Esophagus mucosa (tissue), 1 donor: ENCODE measurements at regions not wholly inside any gene's neighbourhood (a gene's known extent, or its start where the extent isn't known, plus 50 kb on each side); places are given as distances from the start of the nearest gene placed in this dataset.
"Not testable (repeated sequence)": the region's sequence is repeated elsewhere in the genome, so short reads cannot be mapped to it uniquely, and the experiment has no call there.

Source experiments
- ATAC-seq: fragments of 200-7000 bp; cut with Tn5 transposase; one replicate; pipeline ENCODE4 v1.9.1; 2020
- donor health status: DM: yes; HTN: yes; CAD: no.

DNA sequence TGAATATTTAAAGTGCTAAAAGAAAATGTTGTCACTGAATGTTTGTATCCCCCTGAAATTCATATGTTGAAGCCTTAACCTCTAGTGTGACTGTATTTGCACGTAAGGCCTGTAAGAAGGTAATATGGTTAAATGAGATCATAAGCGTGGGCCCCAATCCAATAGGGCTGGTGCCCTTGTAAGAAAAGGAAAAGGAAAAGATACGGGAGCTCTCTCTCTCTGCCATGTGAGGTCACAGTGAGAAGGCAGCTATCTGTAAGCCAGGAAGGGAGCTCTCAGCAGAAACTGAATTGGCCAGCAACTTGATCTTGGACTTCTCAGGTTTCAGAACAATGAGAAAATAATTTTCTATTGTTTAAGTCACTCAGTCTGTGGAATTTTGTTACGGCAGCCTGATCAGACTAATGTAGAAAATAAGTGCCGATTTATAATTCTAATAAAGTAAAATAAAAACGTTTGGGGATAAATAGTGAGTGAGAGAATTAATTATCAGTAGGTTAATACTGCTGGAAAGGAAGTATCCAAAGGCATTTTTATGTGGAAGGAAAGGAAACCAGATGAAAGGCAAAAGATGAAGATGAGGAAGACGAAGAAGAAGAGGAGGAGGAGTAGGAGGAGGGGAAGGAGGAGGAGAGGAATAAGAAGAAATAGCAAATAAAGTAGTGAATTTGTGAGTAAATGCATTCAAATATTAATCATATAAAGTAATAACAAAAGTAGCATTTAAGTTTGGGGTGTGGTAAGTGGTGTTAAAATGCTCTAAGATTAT, 188.5 kb upstream of the KRR1 start:
- ATAC-seq: no peak

DNA sequence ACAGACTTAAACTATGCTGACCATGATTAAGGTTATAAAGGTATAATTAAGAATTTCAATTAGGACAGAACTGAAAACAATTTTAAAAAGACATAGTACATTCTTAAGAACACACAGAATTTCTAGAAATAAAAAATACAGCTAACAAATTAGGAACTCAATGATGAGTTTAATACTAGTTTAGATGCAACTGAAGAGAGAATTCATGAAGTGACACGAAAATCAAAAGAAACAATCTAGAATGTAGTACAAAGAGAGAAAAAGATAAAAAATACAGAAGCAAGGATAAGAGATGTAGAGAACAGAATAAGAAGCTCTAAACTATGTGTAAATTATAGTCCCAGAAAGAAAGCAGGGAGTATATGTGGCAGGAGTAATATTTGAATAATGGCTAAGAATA, 187.8 kb upstream of the KRR1 start:
- no peak for ATAC-seq

DNA sequence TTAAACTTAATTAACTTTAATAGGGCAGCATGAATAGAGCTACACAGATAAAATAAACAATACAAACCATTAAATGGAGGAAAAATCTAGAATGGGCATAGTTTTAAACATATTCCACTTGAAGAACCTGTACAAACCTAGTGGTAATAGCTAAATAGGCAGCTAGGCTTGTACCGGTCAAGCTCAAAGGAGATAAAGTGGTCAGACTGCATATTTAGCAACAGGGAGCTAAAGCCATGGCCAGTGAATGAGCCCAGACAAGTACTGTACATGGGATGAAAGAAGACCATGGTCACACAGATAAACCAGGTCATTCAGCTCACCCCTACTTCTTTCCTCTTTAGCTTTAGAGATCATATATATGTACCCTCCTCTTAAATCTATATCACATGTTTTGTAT, 186.6 kb upstream of the KRR1 start:
- peak; percentile 31 for ATAC-seq

DNA sequence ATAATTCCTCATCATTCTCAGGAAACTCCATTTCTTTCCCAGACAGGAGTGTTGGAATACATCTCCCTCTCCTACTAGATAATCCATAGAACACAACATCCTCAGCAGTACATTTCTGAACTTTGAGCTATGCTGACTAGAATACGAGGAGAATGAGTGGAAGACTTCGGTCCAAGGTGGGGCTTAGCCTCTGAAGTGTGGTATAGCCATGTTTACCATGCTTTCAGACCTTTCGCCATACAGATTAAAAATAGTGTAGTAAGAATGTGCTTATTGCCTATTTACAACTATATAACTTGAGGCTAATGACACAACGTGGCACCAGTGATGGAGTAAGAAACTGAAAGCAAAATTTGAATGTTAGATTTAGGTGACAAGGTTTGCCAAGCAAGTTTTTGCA, 184.5 kb upstream of the KRR1 start:
- ATAC-seq: no peak

DNA sequence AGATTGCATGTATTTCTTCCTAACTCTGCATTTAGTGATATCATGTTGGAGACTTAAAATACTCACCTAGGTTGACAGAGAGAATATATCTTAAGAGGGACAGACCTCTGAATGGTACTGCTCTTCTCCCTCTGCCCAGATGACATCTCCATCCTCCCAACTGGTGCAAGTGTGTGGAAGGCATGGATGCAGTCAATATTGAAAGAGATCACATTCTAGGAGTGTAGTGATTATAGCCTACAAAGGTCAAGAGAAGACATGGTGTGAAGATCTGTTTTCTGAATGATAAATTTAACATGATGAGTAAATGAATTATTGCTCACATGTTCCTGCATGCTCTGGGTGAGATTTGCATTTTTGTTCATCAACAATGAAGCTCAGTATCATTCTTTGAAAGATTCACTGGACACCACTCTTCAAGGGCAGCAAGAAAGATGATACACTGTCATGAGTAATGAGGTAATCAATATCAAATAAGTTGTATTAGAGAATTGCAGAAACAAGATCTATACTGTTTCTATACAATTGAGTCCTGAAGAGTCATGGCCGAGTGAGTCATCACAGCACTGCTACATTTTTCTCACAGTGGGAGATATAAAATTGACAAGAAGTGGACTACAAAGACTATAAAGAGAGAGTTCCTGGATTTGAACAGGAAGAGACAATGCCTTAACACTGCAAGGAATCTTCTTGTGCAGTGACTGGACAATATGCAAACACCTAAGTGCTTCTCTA, 183.3 kb upstream of the KRR1 start:
- ATAC-seq: no peak

DNA sequence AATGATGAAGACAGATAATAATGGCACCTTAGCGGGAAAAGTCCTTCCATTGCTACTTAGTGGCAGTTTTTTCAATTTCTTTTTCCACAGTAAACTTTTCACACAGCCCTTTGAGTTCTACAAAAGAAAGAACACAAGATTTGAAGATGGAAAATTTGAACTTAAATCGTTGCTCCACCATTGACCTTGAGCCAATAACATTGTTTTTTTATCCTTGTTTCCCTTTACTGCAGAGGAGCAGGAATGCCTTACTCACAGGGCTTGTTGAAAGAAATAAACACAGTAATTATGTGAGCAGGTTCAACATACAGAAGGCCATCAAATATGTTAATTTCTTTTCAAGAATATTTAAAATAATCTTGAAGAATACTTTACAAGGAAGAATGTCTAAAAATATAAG, 181.5 kb upstream of the KRR1 start:
- no peak for ATAC-seq

DNA sequence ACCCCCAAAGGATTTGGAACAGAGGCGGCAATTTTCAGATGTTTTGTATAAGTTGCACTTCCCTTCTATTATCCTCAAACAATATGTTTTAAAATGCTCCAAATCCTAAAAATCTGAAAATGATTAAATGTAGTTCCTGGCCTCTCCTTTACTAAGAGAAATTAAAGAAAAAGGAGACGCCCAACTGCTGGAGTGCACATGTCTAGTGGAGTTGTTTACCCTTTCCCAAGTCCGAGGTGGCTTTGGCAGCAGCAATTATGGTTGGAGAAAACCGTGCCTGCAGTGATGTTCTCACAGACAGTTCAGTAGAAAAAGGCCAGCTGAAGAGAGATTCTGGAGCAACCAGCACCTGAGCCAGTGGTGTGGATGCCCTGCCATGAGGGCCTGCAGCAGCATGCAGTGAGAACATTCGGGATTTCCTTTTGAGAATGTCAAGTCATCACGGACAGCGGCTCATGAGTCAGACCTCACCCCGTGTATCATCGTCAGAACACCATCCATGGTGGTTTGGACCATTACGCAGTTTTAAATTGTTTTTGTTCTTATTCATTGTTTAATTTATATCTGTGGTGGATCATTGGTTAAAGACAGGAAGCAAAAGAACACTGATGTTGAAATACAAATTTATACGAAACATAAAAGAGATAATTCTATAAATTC, 179.0 kb upstream of the KRR1 start:
- peak; percentile 99 for ATAC-seq

DNA sequence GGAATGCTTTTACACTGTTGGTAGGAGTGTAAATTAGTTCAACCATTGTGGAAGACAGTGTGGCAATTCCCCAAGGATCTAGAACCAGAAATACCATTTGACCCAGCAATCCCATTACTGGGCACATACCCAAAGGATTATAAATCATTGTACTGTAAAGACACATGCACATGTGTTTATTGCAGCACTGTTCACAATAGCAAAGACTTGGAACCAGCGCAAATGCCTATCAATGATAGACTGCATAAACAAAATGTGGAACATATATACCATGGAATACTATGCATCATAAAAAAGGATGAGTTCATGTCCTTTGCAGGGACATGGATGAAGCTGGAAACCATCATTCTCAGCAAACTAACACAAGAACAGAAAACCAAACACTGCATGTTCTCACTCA, 174.8 kb upstream of the KRR1 start:
- ATAC-seq: not testable (repeated sequence)

DNA sequence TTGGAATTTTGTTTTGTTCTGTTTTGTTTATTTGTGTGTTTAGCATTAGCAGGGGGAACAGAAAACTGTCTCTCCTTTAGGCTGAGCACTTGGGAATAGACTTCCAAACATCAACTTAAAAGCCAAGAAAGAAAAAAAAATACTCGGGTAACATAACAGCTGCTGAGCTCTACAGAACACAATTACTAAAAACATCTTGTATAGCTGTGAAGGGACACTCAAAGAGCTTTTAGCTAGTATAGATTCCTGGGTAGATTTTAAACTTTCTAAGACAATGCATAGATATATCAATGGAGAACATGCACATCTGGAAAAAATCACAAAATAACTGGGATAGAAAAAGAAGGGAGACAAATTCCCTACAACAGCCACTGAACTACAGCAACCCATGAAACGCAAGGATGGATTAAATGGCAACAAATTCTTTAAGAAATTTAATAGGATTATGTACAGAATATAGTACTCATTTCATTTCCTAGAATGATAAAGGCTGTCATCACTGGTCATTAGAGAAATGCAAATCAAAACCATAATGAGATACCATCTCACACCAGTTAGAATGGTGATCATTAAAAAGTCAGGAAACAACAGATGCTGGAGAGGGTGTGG, 174.3 kb upstream of the KRR1 start:
- no peak for ATAC-seq

DNA sequence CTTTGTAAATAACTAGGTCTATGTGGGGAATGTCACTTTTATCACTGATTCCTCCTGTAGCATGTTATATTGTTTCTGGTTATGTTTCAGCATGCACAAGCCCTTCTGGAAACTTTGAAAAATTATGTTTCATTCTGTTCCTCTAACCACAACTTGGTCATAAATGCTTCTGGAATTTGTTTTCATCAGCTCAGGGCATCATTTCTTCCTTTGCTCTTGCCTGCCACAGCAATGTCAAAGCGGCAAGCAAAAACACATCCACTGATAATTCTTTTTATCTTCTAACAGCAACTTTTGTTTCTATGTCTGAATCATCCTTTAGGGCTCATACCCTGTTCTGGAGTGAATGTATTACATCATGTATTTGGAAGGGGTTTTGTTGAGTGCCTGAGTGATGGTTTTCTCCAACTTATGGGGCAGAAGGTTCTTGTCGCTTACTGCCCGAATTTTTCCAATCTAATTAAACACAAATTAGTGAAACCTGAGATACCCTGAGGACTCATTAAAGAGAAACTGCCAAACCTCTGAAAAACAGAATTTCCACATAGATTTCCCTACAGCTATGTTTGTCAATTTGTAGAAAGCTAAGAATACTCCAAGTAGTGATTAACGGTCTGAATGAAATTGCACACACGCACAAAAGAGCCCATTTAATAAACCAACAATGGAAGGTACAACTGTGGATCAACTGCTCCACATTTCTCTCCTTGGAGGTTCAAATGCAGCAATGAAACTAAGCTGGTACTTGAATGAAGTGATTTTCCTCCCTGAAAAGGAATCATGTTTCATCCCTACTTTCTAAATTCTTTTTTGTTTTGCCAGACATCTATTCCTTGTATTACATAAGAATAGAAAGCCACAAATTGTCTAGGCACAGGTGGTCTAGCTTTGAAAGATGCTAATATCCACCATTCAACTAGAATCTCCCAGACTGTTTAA, 173.5 kb upstream of the KRR1 start:
- peak; percentile 65 for ATAC-seq

DNA sequence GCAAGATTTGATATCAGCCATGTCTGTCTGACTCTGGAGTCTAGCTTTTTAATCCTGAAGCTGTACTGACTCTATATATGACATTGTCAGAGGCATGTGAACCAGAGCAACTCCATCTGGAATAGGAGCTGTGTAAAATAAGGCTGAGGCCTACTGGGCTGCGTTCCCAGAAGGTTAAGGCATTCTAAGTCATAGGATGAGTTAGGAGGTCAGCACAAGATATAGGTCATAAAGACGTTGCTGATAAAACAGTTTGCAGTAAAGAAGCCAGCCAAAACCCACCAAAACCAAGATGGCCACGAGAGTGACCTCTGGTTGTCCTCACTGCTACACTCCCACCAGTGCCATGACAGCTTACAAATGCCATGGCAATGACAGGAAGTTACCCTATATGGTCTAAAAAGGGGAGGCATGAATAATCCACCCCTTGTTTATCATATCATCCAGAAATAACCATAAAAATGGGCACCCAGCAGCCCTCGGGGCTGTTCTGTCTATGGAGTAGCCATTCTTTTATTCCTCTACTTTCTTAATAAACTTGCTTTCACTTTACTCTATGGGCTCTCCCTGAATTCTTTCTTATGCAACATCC, 172.7 kb upstream of the KRR1 start:
- ATAC-seq: not testable (repeated sequence)

DNA sequence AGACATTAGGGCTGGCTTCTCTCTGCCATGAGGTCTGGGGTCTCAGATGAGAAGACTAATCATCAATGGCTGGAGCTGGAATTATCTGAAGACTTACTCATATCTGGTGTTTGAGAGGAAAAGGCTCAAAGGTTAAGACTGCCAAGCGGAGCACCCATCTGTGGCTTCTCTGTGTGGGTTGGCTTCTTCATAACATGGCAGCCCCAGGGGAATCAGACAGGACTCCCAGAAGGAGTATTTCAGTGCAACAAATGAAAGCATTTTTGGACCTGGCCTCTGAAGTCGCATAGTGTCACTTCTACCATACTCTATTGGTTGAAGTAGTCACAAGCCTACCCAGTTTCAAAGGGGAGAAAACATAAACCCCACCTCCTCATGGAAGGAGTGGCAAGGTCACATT, 171.8 kb upstream of the KRR1 start:
- no peak for ATAC-seq

DNA sequence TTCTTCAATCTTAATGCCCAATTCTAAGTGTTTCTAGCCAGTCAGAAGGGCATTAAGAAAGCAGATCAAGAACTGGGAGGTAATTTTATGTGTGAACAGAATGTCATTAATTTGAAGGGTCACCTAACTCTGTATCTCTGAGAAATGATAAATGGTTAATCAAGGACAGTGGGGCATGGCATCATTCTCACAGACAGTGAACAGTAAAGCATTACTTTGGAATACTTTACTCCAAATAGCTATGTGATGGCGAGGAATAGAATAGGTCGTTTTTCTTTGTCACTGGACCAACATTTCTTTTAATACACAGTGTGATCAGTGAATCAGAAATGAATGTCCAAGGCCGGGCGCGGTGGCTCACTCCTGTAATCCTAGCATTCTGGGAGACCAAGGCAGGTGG, 166.1 kb upstream of the KRR1 start:
- ATAC-seq: no peak

DNA sequence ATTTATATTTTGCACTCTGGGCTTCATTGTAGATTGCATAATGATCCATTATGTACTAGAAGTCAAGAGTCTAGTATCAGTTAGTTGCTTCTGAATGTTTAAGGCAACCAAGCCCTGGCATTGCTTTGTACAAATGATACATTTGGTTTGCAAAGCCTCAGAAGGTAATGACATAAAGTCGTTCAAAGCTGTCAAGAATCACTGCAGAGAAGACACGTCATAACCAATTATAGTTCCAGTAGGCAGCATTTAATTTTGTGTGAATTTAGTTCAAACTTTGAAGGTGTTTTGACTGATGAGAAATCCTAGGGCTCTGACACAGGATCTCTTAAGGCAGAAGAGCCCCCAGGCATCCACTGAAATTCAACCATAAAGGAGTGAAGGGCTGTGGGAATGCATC, 163.0 kb upstream of the KRR1 start:
- ATAC-seq: no peak

DNA sequence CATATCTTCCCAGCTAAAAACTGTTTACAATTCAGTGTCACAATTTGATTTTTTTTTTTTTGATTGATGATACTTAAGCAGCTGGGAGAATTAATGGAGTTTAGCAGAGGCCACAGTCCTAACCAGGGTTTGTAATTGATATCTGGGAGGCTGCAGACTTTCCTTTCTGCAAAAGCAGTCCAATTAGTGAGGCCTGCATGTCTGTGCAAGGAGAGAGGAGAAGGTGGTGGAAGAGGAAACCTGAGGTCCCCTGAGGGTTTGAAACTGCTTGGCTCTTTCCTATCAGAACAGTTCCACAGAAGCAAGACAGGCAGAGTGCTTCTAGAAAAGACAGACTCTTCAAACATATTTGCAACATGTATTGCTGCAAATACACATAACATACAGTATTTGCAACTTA, 160.8 kb upstream of the KRR1 start:
- ATAC-seq: no peak

DNA sequence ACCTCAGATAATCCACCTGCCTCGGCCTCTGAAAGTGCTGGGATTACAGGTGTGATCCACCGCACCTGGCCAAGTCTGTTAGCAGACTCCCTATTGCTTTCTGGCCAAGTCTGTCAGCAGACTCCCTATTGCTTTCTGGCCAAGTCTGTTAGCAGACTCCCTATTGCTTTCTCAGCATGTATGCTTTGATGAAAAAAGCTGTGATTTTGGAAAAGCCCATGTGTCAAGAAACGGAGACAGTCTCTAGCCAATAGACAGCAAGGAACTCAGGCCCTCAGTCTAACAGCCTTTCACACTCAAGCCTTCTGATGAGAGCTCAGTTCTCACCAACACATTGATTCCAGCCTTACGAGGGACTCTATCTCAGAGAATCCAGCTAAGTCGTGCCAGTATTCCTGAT, 158.8 kb upstream of the KRR1 start:
- no peak for ATAC-seq

DNA sequence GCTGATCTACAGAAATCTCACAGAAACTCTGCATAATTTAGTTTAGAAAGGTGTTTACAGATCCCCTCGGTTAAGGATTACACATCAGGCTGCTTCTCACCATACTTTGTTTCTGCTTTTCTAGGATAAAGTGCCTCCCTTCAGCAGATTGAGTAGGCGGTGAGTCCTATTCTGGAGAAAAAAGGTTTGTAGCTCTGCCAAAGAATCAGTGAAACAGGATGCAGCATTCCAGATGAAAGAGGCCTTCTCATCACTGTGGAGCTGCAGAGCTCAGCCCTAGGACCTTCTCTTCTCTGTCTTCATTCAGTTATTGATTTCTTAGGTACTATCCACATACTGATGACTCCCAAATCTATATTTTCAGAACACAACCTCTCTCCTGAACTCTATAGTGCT, 155.5 kb upstream of the KRR1 start:
- no peak for ATAC-seq

DNA sequence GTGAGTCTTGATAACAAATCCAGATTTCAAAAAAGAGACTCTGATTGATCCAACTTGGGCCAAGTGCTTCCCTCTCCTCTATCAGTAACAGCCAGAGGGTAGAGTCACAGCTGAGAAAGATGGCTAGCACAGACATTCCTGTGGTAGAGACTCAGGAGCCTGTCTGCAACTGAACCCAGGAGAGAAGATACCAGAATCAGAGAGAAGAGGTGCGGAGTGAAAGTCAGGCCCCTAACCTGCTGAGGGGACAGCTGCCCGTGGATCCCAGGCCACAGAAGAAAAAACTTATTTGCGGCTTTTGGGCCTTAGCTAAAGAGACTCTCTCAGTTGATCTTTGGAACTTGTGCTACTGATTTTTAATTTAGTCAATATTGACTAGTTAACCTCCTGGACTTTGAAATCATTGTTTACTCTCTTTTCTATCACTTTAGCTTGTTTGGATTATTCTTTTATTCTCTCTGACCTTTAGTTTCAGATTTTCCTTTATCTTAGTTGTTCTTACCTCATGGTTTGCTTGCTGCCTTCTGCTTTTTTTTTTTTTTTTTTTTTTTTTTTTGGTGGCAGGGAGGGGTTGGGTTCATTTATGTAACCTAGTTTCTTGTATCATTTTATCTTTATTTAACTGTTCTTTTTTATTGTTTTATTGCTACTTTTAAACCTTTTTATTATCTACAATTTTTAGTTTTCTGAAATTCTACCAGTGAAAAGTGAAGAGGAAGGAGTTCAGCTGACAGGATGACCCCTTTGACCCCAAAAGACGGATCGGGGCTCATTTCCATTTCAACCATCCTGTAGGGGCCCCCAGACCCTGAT, 154.9 kb upstream of the KRR1 start:
- ATAC-seq: no peak

DNA sequence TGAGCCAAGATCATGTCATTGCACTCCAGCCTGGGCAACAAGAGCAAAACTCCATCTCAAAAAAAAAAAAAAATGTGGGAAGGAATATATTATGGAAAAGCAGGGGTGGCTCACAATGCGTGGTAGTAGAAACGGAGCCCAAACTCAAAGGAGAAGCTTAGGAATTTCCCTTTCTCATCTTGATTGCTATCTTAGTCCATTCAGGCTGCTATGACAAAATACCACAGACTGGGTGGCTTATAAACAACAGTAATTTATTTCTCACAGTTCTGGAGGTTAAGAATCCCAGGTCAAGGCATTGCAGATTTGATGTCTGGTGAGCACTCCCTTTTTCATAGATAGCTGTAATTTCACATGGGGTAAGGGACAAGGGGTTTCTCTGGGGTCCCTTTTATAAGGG, 153.8 kb upstream of the KRR1 start:
- no peak for ATAC-seq

DNA sequence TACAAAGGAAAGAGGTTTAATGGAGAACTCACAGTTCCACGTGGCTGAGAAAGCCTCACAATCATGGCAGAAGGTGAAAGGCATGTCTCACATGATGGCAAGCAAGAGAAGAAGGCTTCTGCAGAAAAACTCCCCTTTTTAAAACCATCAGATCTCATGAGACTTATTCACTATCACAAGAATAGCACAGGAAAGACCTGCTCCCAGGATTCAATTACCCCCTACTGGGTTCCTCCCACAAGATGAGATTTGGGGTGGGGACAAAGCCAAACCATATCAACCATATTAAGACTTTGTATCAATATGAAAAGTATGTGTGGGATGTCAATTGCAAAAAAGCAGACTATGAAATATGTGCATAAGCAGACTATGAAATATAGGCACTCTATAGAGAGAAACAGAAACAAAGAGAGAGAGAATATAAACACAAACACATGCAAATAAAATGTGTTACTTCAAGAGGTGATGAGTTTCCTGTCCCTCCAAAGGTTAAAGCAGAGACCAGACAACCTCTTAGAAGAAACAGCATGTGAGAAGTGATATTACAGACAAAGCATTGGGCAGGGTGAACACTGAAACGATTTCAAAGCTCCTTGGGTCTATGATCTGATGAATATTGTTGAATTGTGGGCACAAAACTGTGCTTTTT, 151.2 kb upstream of the KRR1 start:
- ATAC-seq: no peak
